Keratinocyte (primary cell): ENCODE measurements at regions not wholly inside any gene's neighbourhood (a gene's known extent, or its start where the extent isn't known, plus 50 kb on each side); places are given as distances from the start of the nearest gene placed in this dataset.

ENCODE experiments used
- EZH2 ChIP-seq: IDR thresholded peaks from one replicate; pipeline ENCODE4 v1.6.1; 2012; ENCODE audit warnings: inconsistent platforms, mild to moderate bottlenecking, low read length, moderate library complexity
- TF ChIP-seq, protein P1 (sequence below), 3 experiments: IDR thresholded peaks in 1 of 3; conservative IDR thresholded peaks in 1 of 3; optimal IDR thresholded peaks in 1 of 3; 2 replicates in 2 of 3; 3 replicates in 1 of 3; pipeline versions ENCODE3 to v1.5.1; 2011; ENCODE audit warnings: low read length in 3 of 3, mild to moderate bottlenecking in 3 of 3, moderate library complexity in 2 of 3, control low read depth in 1 of 3, inconsistent platforms in 1 of 3; ENCODE audit not compliant: insufficient read depth in 2 of 3; ENCODE audit errors: extremely low read depth in 1 of 3

DNA sequence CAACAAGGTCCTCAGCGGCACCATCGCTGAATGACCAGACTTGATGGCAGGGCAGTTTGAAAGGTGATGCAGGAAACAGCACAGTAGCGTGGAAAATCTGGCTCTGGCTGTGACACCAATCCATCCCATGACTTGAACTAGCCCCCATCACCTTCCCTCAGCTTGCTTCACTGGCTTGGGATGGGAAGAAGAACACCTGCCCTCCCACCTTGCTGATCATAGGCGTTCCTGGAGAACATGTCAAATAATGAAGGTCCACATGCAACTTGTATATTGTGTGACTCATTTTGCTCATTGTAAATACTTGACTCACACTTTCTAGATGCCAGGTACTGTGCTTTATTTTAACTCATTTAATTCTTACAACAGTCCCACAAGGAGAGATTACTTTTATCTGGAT lies 292.4 kb upstream of the SPRED2 start:
- TF ChIP-seq, protein P1, sequence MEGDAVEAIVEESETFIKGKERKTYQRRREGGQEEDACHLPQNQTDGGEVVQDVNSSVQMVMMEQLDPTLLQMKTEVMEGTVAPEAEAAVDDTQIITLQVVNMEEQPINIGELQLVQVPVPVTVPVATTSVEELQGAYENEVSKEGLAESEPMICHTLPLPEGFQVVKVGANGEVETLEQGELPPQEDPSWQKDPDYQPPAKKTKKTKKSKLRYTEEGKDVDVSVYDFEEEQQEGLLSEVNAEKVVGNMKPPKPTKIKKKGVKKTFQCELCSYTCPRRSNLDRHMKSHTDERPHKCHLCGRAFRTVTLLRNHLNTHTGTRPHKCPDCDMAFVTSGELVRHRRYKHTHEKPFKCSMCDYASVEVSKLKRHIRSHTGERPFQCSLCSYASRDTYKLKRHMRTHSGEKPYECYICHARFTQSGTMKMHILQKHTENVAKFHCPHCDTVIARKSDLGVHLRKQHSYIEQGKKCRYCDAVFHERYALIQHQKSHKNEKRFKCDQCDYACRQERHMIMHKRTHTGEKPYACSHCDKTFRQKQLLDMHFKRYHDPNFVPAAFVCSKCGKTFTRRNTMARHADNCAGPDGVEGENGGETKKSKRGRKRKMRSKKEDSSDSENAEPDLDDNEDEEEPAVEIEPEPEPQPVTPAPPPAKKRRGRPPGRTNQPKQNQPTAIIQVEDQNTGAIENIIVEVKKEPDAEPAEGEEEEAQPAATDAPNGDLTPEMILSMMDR (optimal IDR thresholded peaks at IDR 0.05 in 1 of 3, IDR thresholded peaks at IDR 0.05 in 1 of 3, conservative IDR thresholded peaks at IDR 0.05 in 1 of 3; ENCODE audit: extremely low read depth in 1 of 3, insufficient read depth in 2 of 3, low read length in 3 of 3), result no peak
- no peak for TF ChIP-seq EZH2
